GM19438 (cell line): ENCODE measurements at regions not wholly inside any gene's neighbourhood (a gene's known extent, or its start where the extent isn't known, plus 50 kb on each side); places are given as distances from the start of the nearest gene placed in this dataset.
"Not testable (repeated sequence)": the region's sequence is repeated elsewhere in the genome, so short reads cannot be mapped to it uniquely, and the experiment has no call there.

Experiments used
- ATAC-seq: cut with Tn5 transposase; IDR thresholded peaks from one replicate; pipeline ENCODE4 v1.9.1; 2021; ENCODE audit warnings: low read depth; ENCODE audit not compliant: unreplicated experiment

DNA sequence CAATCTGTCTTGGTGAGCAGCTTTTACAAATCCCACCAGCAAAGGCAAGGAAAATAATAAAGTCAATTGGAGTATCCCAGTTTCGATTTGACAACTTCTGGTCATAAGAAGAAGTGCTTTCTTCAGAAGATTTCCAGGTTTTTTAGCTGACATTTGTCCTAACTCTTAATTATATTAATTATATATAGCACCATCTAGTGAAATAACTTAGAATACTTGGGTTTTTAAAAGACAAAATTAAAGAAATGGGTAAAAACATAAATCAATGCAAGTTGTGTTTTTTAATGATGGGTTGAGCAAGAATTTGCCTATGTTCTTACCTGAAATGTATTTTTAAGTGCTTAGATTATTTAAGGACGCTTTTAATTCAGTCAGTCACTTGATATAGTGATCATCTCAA lies 421.8 kb downstream of the ACTL7B start:
- ATAC-seq: no peak

GRCh38 chr9:108430655-108431054 lies 425.1 kb downstream of the ACTL7B start:
- ATAC-seq: no peak

- no peak for ATAC-seq
Measured at GRCh38 chr9:108427751-108428150, 428.0 kb downstream of the ACTL7B start.

DNA sequence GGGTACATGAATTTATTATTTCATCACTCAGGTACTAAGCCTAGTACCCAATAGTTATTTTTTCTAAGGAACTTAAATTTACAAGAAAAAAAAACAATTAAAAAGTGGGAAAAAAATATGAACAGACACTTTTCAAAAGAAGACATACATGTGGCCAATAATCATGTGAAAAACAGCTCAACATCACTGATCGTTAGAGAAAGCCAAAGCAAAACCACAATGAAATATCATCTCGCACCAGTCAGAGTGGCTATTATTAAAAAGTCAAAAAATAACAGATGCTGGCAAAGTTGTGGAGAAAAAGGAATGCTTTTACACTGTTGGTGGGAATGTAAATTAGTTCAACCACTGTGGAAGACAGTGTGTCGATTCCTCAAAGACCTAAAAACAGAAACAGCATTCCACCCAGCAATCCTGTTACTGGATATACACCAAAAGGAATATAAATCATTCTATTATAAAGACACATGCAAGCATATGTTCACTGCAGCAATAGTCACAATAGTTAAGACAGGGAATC lies 429.3 kb downstream of the ACTL7B start:
- not testable (repeated sequence) for ATAC-seq

- no peak for ATAC-seq
Measured at GRCh38 chr9:108423433-108423832, 432.4 kb downstream of the ACTL7B start.

DNA sequence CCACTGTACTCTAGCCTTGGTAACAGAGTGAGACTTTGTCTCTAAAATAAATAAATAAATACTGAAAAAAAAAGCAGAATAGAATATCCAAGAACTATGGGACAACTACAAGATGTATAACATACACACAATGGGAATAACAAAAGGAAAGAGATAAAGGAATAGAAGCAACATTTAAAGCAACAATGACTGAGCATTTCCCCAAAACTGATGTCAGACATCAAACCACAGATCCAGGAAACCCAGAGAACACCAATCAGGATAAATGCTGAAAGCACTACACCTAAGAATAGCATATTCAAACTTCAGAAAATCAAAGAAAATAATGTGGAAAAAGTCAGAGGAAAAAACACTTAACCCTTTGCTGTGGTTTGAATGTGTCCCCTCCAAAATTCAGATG lies 436.4 kb downstream of the ACTL7B start:
- ATAC-seq: no peak

- no peak for ATAC-seq
Measured at GRCh38 chr9:108417726-108418125, 438.1 kb downstream of the ACTL7B start.

DNA sequence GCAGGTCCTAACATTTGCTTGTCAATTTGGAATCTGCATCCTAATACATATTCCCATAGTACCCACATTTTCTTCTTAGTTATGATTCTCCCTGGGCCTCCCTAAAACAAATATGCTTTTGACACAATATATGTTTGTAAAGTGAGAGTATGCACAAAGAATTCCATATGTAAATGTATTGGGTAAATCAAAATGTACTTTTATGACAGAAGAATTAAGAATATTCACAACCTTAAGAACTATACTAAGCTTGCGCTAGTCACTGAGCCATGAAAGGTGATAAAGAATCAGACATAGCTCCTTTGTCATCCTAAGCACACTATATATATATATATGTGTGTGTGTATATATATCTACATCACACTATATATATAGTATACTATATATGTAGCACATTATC lies 438.5 kb downstream of the ACTL7B start:
- no peak for ATAC-seq

- ATAC-seq: no peak
Measured at GRCh38 chr9:108416324-108416723, 439.5 kb downstream of the ACTL7B start.

DNA sequence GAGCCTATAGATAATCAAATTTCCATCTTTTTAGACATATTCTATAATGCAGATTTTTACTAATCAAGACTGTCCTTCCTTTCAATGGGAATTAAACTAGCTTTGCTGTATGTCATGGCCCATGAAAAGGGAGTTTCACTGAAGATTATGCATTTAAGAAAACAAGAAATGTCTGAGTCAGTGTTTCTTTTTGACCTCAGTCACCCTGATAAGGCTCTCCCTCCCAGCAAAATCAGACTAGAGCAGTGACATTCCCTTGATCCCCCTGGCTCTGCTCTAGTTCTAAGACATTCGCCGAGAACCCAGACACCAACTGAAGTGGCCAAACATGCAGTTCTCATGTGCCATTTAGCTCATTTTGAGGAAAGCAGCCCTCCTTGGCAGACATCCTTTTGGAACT lies 442.0 kb downstream of the ACTL7B start:
- no peak for ATAC-seq

GRCh38 chr9:108412755-108413154 lies 443.0 kb downstream of the ACTL7B start:
- ATAC-seq: no peak

GRCh38 chr9:108411632-108412031 lies 444.2 kb downstream of the ACTL7B start:
- ATAC-seq: no peak

- ATAC-seq: no peak
Measured at GRCh38 chr9:108410161-108410560, 445.6 kb downstream of the ACTL7B start.

DNA sequence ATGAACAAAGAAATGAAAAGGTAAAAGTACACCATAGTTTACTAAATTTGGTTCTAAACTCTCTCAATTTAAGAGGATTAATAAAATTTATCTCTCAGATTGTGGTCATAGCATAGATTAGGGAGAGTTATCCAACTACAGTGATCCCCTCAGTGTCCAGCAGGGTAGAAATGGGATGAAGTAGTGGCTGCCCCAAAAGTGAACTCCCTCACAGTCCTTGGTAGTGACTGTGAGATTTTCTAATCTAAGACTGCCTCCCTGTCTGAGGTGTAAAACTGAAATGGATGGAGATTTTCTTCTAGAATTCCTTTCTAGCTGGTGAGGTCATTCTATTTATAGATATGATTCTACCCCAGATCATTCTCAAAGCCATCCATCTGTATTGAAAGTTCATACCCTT lies 455.5 kb downstream of the ACTL7B start:
- ATAC-seq: no peak

DNA sequence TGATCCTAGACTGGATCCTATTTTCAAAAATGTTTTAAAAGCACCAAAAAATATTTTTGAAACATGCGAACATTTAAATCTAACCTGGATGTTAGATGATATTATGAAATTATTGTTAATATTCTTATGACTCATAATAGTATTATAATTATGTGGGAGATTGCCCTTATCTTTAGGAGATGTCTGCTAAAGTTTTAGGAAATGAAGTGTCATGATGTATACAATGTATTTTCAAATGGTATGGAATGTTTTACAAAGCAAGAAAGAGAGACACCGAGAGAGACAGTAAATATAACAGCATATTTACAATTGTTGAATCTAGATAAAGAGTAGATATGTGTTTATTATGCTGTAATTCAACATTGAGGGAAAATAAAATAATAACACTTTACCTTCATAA lies 455.9 kb downstream of the ACTL7B start:
- ATAC-seq: no peak

- ATAC-seq: no peak
Measured at GRCh38 chr9:108397286-108397685, 458.5 kb downstream of the ACTL7B start.

DNA sequence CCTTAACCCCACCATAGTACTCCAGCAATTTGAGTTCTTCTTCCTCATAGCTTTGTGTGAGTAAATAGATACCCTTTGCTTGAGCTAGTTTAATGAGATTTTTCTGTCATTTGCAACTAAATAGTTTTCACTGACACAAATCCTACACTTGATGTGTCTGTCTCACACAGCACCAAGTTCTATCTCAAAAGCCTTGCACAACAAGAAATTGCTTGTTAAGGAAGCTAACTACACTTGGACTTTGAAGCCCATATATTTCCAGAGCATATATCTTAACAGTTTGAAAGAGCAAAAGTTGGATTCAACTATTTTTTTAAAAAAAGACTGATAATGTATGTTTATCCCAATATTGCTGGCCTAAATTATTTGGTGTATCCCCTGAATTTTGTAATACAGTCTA lies 459.2 kb downstream of the ACTL7B start:
- ATAC-seq: no peak

DNA sequence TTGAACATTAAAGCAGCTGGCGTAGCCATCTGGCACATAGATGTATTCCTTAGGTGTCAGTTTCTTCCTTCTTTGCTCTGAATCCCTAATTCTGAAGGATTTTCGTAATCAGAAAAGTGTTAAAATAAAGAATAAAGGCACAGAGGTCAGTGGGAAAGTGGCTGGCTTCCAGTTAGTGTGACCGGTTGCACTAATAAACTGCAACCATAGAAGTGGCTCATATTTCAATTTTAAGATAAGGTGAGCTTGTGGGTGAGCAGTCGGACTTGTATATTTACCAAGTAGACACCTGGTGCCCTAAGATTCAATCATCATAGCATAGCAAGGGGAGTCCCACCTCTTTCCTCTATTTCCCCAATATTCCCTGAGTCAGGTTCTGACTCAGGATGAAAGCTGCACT lies 459.6 kb downstream of the ACTL7B start:
- ATAC-seq: no peak

GRCh38 chr9:108395421-108395820 lies 460.4 kb downstream of the ACTL7B start:
- ATAC-seq: no peak

GRCh38 chr9:108394726-108395125 lies 461.1 kb downstream of the ACTL7B start:
- no peak for ATAC-seq

GRCh38 chr9:108393481-108394001 lies 462.2 kb downstream of the ACTL7B start:
- ATAC-seq: not testable (repeated sequence)

DNA sequence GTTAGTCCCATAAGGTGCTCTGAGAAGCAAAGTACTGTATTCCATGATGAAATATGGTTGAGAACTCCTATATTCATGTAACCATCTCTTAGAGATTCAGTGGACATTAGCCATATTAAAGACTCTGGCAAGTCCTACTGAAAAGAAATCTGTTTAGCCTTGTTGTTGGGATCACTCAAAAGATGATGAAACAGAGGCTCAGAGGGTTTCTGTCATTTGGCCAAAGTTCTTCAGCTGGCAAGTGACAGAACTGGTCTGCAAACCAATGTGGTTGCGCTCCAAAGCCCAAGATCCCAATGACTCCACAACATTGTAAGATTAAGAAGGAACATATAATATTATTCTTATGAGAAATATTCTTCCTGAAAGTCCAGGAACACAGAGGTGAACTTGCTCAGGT lies 462.9 kb downstream of the ACTL7B start:
- ATAC-seq: no peak

DNA sequence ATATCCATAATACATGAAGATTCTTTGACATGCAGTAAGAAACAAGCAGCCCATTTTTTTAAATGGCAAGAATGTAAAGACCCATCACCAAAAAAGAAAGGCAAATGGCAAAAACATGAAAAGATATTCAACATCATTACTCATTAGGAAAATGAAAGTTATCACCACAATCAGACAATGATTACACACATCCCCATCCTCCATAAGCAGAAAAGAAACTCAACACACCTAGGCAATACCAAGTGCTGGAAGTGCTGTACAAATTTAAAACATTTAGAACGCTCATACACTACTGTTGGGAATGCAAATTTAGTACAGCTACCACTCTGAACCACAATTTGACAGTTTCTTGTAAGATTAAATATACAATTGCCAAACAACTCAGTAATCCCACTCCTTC lies 466.7 kb downstream of the ACTL7B start:
- ATAC-seq: peak; percentile 85
